Fibroblast of villous mesenchyme (primary cell): ENCODE measurements at regions not wholly inside any gene's neighbourhood (a gene's known extent, or its start where the extent isn't known, plus 50 kb on each side); places are given as distances from the start of the nearest gene placed in this dataset.

ENCODE experiments used
- DNase-seq: peaks from one replicate; pipeline ENCODE4 v3.0.0-alpha.2; 2010; ENCODE audit warnings: low read depth
- H3K4me3 ChIP-seq: 2 replicates; pipeline ENCODE4 v1.5.1; 2011; ENCODE audit warnings: low read depth, mild to moderate bottlenecking, low read length
- TF ChIP-seq, protein P1 (sequence below): IDR thresholded peaks from 2 replicates; pipeline ENCODE4 v1.5.1; 2012; ENCODE audit warnings: low read depth, mild to moderate bottlenecking, low read length; ENCODE audit not compliant: insufficient read depth

DNA sequence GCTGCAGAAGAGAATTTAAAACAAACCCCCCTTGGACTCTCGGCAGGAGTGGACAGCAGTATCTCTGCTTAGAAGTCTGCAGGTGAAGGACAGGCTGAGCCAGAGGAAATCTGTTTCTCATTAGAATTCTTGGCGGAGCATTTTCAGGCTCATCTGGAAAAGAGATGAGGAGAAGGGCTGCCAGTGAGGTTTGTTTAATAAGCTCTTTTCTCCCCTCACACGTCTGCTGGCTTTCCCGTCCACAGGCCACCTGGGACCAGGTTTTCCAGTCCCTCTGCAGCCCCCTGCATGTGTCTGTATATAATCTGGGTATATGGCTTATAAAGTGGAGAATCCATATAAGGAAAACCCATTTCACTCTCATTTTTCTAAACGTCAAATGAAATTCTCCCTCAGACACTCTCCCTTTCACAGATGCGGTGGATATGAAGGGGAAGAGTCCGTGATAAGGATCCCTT is 155.4 kb upstream of the TPM1 start:
- peak; percentile 34 for DNase-seq
- no peak overlapping the region for H3K4me3 ChIP-seq
- TF ChIP-seq, protein P1, sequence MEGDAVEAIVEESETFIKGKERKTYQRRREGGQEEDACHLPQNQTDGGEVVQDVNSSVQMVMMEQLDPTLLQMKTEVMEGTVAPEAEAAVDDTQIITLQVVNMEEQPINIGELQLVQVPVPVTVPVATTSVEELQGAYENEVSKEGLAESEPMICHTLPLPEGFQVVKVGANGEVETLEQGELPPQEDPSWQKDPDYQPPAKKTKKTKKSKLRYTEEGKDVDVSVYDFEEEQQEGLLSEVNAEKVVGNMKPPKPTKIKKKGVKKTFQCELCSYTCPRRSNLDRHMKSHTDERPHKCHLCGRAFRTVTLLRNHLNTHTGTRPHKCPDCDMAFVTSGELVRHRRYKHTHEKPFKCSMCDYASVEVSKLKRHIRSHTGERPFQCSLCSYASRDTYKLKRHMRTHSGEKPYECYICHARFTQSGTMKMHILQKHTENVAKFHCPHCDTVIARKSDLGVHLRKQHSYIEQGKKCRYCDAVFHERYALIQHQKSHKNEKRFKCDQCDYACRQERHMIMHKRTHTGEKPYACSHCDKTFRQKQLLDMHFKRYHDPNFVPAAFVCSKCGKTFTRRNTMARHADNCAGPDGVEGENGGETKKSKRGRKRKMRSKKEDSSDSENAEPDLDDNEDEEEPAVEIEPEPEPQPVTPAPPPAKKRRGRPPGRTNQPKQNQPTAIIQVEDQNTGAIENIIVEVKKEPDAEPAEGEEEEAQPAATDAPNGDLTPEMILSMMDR: no peak

DNA sequence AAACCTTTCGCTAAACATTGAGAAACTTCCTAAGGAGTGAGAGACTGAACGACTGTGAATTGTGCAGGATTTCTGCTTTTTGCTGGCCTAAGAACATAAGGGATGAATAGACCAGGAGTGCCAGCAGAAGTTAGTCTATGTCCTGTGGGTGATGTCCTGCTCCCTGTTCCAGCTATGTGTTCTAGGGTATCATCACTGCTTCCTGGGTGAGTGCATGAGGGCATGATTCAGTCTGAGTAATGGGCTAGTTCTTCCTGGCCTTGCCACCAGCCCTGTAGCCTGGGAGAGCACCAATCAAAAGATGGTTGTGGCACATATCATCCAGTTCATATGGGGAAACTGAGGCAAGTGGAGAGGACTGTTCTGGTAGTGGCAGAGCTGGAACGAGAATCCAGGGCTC is 153.9 kb upstream of the TPM1 start:
- TF ChIP-seq, protein P1: no peak
- no peak for DNase-seq
- no peak overlapping the region for H3K4me3 ChIP-seq

DNA sequence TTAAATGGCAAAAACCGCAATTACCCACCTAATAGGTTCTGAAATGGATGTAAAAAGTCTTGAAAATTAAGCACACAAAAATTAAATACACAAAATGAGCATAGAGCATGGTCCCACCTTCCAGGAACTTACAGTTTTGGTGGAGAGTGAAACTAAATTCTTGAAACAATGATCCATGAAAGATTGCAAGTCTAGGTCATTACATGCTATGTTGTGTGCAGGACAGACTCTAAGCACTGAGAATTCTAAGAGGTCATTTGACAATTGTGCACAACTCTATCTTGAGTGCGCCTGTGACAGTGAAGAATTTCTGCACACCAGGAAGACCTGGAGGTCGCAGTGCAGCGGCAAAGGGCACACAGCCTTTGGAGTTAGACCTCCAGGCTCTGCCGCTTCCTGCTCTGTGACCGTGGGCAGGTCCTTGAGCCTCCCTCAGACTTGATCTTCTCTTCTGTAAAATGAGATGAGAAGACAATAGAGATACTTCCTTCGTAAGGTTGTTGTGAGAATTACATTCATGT is 153.3 kb upstream of the TPM1 start:
- no peak overlapping the region for H3K4me3 ChIP-seq
- TF ChIP-seq, protein P1: no peak
- no peak for DNase-seq

DNA sequence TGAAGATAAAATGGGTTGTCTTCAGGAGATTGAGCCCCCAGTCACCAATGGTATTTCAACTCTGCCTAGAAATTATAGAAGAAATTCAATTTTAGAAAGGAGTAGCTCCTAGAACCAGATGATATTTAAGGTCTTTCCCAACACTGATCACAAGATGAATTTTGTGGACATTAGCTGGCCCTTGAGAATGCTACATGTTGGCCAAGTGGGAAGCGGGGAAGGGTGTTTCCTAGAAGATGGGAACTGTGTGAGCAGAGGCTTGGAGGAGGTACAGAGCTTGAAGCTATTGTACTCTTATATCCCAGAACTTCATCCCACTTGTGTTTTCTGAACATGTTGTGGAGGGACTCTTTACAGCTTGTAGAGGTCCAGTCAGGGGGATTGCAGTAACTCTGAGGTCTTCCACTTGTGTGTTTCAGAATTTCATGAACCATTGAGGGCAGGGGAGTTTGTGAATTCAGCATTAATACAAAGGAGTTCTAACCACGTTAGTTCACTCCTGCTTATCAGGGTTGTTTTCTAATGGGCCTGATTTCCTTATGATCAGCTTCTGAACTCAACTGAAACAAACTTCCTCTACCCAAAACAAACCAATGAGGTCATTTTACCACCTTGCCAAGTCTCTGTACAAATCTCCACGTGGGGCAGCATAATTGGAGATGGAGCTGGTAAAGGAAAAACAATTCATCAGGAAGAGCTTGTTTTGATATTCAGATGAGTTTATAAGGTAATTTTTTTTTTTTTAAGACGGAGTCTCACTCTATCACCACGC is 152.6 kb upstream of the TPM1 start:
- peak; percentile 34 for DNase-seq
- TF ChIP-seq, protein P1: no peak
- H3K4me3 ChIP-seq: no peak overlapping the region

DNA sequence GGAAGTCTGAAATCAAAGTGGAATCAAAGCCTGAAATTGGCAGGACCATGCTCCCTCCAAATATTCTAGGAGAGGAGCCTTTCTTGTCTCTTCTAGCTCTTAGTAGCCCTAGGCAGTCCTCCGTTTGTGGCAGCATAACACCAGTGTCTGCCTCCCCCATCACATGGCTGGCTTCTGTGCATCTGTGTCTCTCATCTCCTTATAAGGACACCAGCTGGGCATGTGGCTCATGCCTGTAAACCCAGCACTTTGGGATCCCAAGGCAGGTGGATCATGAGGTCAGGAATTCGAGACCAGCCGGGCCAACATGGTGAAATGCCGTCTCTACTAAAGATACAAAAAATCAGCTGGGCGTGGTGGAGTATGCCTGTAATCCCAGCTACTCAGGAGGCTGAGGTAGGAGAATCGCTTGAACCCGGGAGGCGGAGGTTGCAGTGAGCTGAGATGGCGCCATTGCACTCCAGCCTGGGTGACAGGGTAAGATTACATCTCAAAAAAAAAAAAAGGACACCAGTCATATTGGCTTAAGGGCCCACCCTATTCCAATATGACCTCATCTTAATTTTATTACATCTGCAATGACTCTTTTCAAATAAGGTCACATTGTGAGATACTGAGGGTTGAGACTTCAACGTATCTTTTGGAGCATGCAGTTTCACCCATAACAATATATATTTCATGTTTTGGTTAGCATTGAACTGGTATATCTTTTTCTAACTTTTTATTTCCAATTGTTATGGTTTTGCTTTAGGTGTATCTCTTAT is 148.0 kb upstream of the TPM1 start:
- no peak overlapping the region for H3K4me3 ChIP-seq
- DNase-seq: no peak
- TF ChIP-seq, protein P1: no peak

DNA sequence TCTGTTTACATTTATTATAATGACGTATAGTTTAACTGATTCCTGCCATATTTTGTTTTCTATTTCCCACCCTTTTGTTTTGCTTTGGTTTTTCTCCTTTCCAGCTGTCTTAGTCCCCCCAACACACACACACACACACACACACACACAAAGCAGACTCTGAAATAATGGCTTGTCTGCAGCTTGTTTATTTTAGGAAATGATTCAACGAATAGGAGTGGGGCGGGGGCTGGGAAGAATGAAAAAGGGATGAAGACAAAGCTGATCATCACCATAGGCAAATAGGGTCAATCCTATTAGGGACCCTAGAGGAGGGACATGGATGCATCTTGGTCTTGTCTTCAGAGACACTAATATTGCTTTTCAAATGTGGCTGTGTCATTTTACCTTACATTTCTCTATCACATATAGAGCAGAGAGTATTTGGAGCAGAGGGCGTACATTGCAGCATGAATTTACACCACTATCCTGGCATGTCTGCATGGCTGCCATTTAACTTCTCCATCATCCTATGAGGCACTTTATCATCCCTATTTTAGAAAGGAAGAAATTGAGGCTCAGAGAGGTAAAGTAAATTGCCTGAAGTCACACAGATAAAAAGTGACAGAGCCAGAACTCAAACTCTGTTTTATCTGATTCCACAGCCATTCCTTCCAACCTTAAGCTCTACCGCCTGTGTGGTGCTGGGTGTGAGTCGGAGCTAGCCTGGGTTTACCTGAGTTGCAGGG is 147.2 kb upstream of the TPM1 start:
- peak; percentile 60 for DNase-seq
- no peak overlapping the region for H3K4me3 ChIP-seq

More for the DNA sequence above, 147.2 kb upstream of the TPM1 start:
- TF ChIP-seq, protein P1: no peak
